ENCODE measurements at regions not wholly inside any gene's neighbourhood (a gene's known extent, or its start where the extent isn't known, plus 50 kb on each side); places are given as distances from the start of the nearest gene placed in this dataset.
"Not testable (repeated sequence)": the region's sequence is repeated elsewhere in the genome, so short reads cannot be mapped to it uniquely, and the experiment has no call there.

DNA sequence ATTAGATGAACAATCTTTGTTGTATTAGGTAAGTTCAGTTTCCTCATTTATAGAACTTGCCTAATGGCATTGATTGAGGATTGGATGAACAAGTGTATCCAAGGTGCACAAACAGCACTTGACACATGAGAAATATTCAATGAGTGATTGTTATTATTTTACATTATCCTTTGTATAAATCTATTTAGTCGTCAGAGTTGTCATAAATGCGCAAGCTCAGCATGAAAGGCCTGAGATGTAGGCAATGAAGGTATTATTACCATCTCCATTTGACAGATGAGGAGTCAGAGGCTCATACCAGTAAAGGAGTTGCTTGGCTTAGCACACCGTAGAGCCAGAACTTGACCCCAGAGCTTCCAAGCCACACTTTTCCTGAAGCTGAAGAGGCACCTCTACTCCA lies 291.4 kb downstream of the C1D start:
- Histone ChIP-seq H3K4me3 (ENCODE audit: low read depth in 1 of 5, low read length in 5 of 5) (no peak overlapping the region), H3K27ac (ENCODE audit: low read depth, low read length) (no peak overlapping the region), H3K36me3 (ENCODE audit: control insufficient read depth in 5 of 5, insufficient read depth in 5 of 5, low read length in 5 of 5) (no peaks in the 10 kb centered on the region), H3K9ac (ENCODE audit: low read length in 5 of 5) (no peak overlapping the region), H3K4me1 (ENCODE audit: control insufficient read depth in 5 of 5, insufficient read depth in 5 of 5, low read length in 5 of 5) (peaks cover 0 to 3% (median 0%) of the 10 kb centered on the region in 5 donors), H3K27me3 (ENCODE audit: control insufficient read depth in 5 of 5, insufficient read depth in 4 of 5, low read length in 5 of 5) (peaks cover 0 to 4% (median 0%) of the 10 kb centered on the region in 5 donors), H3K9me3 (ENCODE audit: control insufficient read depth in 5 of 5, low read length in 5 of 5) (no peaks in the 10 kb centered on the region)

DNA sequence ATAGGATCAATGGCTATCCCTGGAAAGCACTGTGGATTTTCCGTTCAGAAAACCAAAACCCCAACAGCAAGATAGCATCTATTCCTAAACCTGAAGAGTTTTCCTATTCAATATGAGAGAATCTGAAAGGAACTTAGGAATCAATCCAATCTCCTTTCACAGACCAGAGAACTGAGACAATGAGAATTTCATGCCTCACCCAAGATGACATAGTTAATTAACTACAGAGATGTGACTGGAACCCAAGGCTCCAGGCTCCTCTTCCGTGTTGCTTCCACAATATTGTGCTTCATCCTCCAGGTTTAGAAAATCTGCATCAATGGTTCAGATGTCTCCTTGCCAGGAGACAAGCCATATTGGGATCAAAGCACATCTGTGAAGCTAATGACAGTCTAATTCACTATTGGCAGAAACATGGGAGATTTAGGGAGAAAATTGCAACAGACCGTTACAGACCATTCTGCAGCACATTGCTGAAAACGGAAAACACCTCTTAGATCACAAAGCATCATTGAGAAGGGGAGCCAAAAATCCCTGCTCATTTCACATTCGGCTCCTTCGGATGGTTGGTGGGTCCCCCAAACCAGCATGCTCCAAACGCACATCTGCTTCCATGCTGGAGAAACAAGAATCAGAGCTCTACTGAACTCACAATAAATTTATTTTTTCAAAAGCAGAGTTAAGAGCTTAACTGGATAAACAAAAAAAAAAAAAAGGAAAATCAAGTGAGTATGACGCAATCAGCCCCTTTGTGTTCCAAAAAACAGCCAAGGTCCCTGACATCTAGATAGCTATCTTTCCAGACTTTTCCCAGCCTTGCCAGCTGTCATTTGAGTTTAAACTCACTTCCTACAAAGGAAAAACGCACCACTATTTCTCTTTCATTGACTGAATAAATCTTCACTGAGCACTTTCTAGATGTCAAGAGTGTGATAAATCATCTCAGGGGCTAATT lies 290.3 kb downstream of the C1D start:
- no peaks in the 10 kb centered on the region for H3K36me3 ChIP-seq (ENCODE audit: control insufficient read depth in 5 of 5, insufficient read depth in 5 of 5, low read length in 5 of 5)
- no peak overlapping the region for H3K27ac ChIP-seq (ENCODE audit: low read depth, low read length)
- H3K4me3 ChIP-seq (ENCODE audit: low read depth in 1 of 5, low read length in 5 of 5) = no peak overlapping the region
- H3K4me1 ChIP-seq (ENCODE audit: control insufficient read depth in 5 of 5, insufficient read depth in 5 of 5, low read length in 5 of 5) = peaks cover 0 to 3% (median 0%) of the 10 kb centered on the region in 5 donors
- H3K9me3 ChIP-seq (ENCODE audit: control insufficient read depth in 5 of 5, low read length in 5 of 5) = no peaks in the 10 kb centered on the region
- H3K9ac ChIP-seq (ENCODE audit: low read length in 5 of 5) = no peak overlapping the region
- peaks cover 0 to 4% (median 0%) of the 10 kb centered on the region in 5 donors for H3K27me3 ChIP-seq (ENCODE audit: control insufficient read depth in 5 of 5, insufficient read depth in 4 of 5, low read length in 5 of 5)

DNA sequence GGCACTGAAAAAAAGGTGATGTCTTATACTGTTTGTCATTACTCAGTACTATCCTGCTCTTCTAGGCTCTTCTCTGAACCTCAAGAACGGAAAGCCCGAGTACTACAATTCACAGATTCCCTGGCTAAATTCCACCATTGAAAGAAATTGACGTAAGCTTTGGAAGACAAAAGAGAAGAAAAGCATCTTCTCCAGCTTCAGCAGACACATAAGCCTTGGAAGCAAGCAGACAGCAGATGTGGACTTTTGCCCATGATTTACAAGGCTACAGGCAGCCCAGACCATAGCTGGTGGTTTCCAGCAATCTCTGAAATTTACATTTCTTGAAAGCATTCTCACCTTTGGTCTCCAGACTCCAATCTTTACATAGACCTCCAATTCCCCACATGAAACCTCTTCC lies 289.0 kb downstream of the C1D start:
- Histone ChIP-seq H3K27me3 (ENCODE audit: control insufficient read depth in 5 of 5, insufficient read depth in 4 of 5, low read length in 5 of 5) (peaks cover 0 to 4% (median 0%) of the 10 kb centered on the region in 5 donors), H3K4me1 (ENCODE audit: control insufficient read depth in 5 of 5, insufficient read depth in 5 of 5, low read length in 5 of 5) (peaks cover 0 to 3% (median 0%) of the 10 kb centered on the region in 5 donors), H3K4me3 (ENCODE audit: low read depth in 1 of 5, low read length in 5 of 5) (no peak overlapping the region), H3K27ac (ENCODE audit: low read depth, low read length) (no peak overlapping the region), H3K36me3 (ENCODE audit: control insufficient read depth in 5 of 5, insufficient read depth in 5 of 5, low read length in 5 of 5) (no peaks in the 10 kb centered on the region), H3K9me3 (ENCODE audit: control insufficient read depth in 5 of 5, low read length in 5 of 5) (no peaks in the 10 kb centered on the region), H3K9ac (ENCODE audit: low read length in 5 of 5) (no peak overlapping the region)

DNA sequence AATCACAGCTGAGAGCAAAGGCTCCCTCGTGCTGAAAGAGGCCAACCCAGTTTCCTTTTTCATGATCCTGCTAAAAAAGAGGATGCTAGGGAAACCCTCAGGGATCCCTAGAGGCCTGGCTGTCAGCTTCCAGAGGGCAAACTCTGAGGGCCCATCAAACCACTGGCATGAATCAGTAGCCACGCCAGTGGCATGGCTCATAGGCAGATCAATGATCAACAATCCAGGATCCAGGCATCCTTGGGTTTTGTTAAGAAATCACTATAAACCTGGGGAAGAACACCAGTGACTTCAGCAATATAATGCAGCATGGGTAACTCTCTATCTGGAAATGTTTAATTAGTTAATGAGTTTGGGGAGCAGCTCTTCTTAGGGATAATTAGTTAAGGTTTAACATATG lies 286.5 kb downstream of the C1D start:
- H3K4me1 ChIP-seq (ENCODE audit: control insufficient read depth in 5 of 5, insufficient read depth in 5 of 5, low read length in 5 of 5) = peaks cover 0 to 3% (median 0%) of the 10 kb centered on the region in 5 donors
- H3K9ac ChIP-seq (ENCODE audit: low read length in 5 of 5) = no peak overlapping the region
- no peak overlapping the region for H3K27ac ChIP-seq (ENCODE audit: low read depth, low read length)
- H3K27me3 ChIP-seq (ENCODE audit: control insufficient read depth in 5 of 5, insufficient read depth in 4 of 5, low read length in 5 of 5) = peaks cover 0 to 8% (median 0%) of the 10 kb centered on the region in 5 donors
- no peak overlapping the region for H3K4me3 ChIP-seq (ENCODE audit: low read depth in 1 of 5, low read length in 5 of 5)
- no peaks in the 10 kb centered on the region for H3K9me3 ChIP-seq (ENCODE audit: control insufficient read depth in 5 of 5, low read length in 5 of 5)
- H3K36me3 ChIP-seq (ENCODE audit: control insufficient read depth in 5 of 5, insufficient read depth in 5 of 5, low read length in 5 of 5) = no peaks in the 10 kb centered on the region

DNA sequence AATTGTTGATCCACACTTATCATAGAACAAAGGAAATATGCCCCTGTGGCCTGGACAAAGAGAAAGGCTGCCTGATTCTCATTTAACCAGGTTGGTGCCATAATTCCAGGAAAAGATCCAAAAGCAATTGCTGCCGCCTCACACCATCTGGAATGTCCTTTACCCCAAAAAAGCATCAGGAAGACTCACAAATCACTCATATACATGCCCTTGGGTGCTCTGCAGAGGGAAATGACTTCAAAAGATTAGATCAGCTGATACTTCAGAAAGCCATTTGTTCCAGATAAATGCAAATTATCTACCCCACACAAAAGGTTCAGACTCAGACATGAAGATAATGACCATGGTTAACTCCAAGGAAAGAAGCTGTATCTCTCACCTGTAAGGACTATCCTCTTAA lies 285.8 kb downstream of the C1D start:
- Histone ChIP-seq H3K4me3 (ENCODE audit: low read depth in 1 of 5, low read length in 5 of 5) (no peak overlapping the region), H3K27ac (ENCODE audit: low read depth, low read length) (no peak overlapping the region), H3K9ac (ENCODE audit: low read length in 5 of 5) (no peak overlapping the region), H3K9me3 (ENCODE audit: control insufficient read depth in 5 of 5, low read length in 5 of 5) (no peaks in the 10 kb centered on the region), H3K36me3 (ENCODE audit: control insufficient read depth in 5 of 5, insufficient read depth in 5 of 5, low read length in 5 of 5) (no peaks in the 10 kb centered on the region), H3K27me3 (ENCODE audit: control insufficient read depth in 5 of 5, insufficient read depth in 4 of 5, low read length in 5 of 5) (peaks cover 0 to 4% (median 0%) of the 10 kb centered on the region in 5 donors), H3K4me1 (ENCODE audit: control insufficient read depth in 5 of 5, insufficient read depth in 5 of 5, low read length in 5 of 5) (peaks cover 0 to 3% (median 0%) of the 10 kb centered on the region in 5 donors)

DNA sequence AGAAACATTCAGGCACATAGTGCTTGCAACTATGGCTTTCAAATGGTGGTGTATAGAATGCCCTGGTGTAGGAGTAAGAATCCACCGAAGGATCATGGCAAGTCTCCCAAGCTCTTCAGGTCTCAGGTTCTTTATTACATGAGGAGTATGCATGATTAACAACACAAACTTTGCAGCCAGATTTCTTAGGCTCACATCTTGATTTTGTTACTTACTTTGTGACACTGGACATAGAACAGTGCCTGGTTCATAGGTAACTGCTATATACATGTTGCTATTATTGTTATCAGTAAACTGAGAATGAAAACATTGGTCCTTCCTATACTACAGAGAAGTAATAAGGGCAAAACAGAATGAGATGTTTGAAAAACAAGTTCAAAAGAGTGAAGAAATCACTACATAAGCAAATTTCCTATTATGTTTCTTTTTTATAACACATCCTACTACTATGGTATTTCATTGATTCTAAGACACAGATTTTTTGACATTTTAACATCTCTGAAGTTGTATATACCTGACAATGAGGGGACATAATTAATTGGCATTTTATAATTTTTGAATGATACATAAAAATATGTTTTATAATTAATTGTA lies 284.9 kb downstream of the C1D start:
- no peaks in the 10 kb centered on the region for H3K36me3 ChIP-seq (ENCODE audit: control insufficient read depth in 5 of 5, insufficient read depth in 5 of 5, low read length in 5 of 5)
- no peak overlapping the region for H3K9ac ChIP-seq (ENCODE audit: low read length in 5 of 5)
- H3K27ac ChIP-seq (ENCODE audit: low read depth, low read length) = no peak overlapping the region
- H3K9me3 ChIP-seq (ENCODE audit: control insufficient read depth in 5 of 5, low read length in 5 of 5) = no peaks in the 10 kb centered on the region
- H3K4me1 ChIP-seq (ENCODE audit: control insufficient read depth in 5 of 5, insufficient read depth in 5 of 5, low read length in 5 of 5) = peaks cover 0 to 1% (median 0%) of the 10 kb centered on the region in 5 donors
- H3K27me3 ChIP-seq (ENCODE audit: control insufficient read depth in 5 of 5, insufficient read depth in 4 of 5, low read length in 5 of 5) = peaks cover 0 to 4% (median 0%) of the 10 kb centered on the region in 5 donors
- H3K4me3 ChIP-seq (ENCODE audit: low read depth in 1 of 5, low read length in 5 of 5) = no peak overlapping the region

DNA sequence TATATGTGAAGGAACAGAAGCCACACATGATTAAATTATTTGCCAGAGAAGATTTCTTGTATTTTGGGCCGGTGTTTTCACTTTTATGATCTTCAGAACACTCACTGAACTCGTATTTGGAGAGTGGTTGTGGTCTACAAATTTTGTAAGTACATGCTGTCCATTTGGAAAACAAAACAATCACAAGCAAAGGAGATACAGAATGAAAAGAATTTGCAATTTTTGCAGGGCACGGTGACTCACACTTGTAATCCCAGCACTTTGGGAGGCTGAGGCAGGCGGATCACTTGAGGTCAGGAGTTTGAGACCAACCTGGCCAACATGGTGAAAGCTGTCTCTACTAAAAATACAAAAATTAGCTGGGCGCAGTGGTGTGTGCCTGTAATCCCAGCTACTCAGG lies 282.0 kb downstream of the C1D start:
- H3K36me3 ChIP-seq (ENCODE audit: control insufficient read depth in 5 of 5, insufficient read depth in 5 of 5, low read length in 5 of 5); H3K9ac ChIP-seq (ENCODE audit: low read length in 5 of 5); H3K27ac ChIP-seq (ENCODE audit: low read depth, low read length); H3K4me1 ChIP-seq (ENCODE audit: control insufficient read depth in 5 of 5, insufficient read depth in 5 of 5, low read length in 5 of 5); H3K27me3 ChIP-seq (ENCODE audit: control insufficient read depth in 5 of 5, insufficient read depth in 4 of 5, low read length in 5 of 5); H3K4me3 ChIP-seq (ENCODE audit: low read depth in 1 of 5, low read length in 5 of 5); H3K9me3 ChIP-seq (ENCODE audit: control insufficient read depth in 5 of 5, low read length in 5 of 5): not testable (repeated sequence)

DNA sequence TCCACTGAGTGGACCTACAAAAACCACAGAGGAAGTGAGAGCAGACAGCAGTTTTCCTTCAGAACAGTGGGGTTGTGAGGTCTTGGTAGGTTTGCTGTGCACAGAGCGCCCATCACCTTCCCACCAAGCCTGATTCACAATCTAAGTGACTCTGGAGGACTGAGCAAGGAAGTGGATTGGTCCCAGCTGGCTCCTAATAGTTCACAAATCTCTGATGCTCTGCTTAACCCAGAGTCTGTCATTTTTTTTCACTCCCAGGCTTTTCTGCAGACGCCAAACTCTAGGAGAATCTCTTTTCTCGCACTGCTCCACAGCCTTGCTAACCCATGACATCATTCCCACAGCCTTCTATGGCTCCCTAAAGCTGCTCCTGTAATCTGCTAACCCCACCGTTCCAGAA lies 280.4 kb downstream of the C1D start:
- Histone ChIP-seq H3K9me3 (ENCODE audit: control insufficient read depth in 5 of 5, low read length in 5 of 5) (no peaks in the 10 kb centered on the region), H3K36me3 (ENCODE audit: control insufficient read depth in 5 of 5, insufficient read depth in 5 of 5, low read length in 5 of 5) (no peaks in the 10 kb centered on the region), H3K9ac (ENCODE audit: low read length in 5 of 5) (no peak overlapping the region), H3K4me1 (ENCODE audit: control insufficient read depth in 5 of 5, insufficient read depth in 5 of 5, low read length in 5 of 5) (no peaks in the 10 kb centered on the region), H3K27me3 (ENCODE audit: control insufficient read depth in 5 of 5, insufficient read depth in 4 of 5, low read length in 5 of 5) (peaks cover 0 to 4% (median 0%) of the 10 kb centered on the region in 5 donors), H3K27ac (ENCODE audit: low read depth, low read length) (no peak overlapping the region), H3K4me3 (ENCODE audit: low read depth in 1 of 5, low read length in 5 of 5) (no peak overlapping the region)

DNA sequence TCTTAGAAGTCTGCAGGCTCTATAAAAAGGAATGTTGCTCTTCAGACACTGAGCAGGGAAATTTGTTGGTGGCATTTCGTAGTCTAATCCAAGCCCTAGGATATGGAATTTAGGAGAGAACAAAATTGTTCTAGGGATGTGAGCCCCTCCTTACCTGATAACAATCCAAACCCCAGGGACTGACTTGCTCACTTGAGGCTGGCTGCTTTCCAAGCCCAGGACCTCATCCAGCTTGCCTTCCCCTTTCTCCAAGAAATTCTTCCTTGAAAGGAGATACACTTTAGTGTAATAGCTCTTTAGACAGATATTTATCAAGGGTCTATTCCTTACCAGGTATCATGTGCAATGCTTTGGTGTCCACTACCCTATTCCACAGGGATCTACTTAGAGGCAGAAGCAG lies 279.8 kb downstream of the C1D start:
- no peaks in the 10 kb centered on the region for H3K9me3 ChIP-seq (ENCODE audit: control insufficient read depth in 5 of 5, low read length in 5 of 5)
- no peak overlapping the region for H3K4me3 ChIP-seq (ENCODE audit: low read depth in 1 of 5, low read length in 5 of 5)
- no peaks in the 10 kb centered on the region for H3K36me3 ChIP-seq (ENCODE audit: control insufficient read depth in 5 of 5, insufficient read depth in 5 of 5, low read length in 5 of 5)
- H3K27me3 ChIP-seq (ENCODE audit: control insufficient read depth in 5 of 5, insufficient read depth in 4 of 5, low read length in 5 of 5) = peaks cover 0 to 4% (median 0%) of the 10 kb centered on the region in 5 donors
- no peaks in the 10 kb centered on the region for H3K4me1 ChIP-seq (ENCODE audit: control insufficient read depth in 5 of 5, insufficient read depth in 5 of 5, low read length in 5 of 5)
- H3K27ac ChIP-seq (ENCODE audit: low read depth, low read length) = no peak overlapping the region
- H3K9ac ChIP-seq (ENCODE audit: low read length in 5 of 5) = no peak overlapping the region

DNA sequence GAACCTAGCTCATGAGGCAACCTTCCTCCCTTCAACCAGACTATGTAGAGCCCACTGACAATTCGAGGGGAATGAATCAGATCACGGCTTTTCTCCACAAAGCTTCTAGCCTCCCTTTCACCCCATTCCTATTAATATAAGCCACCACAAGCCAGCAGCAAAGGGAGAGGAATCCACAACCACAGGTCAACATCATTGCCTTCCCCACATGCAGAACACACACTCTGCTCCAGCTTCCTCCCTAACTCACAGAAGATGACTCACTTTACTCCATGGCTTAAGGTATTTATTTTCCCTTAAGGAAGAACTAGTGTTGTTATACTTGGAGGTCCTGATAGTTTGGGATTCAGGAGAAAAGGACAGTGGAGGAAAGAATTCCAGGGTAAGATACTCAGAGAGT lies 272.2 kb downstream of the C1D start:
- Histone ChIP-seq H3K36me3 (ENCODE audit: control insufficient read depth in 5 of 5, insufficient read depth in 5 of 5, low read length in 5 of 5) (no peaks in the 10 kb centered on the region), H3K4me3 (ENCODE audit: low read depth in 1 of 5, low read length in 5 of 5) (no peak overlapping the region), H3K27me3 (ENCODE audit: control insufficient read depth in 5 of 5, insufficient read depth in 4 of 5, low read length in 5 of 5) (peaks cover 0 to 5% (median 0%) of the 10 kb centered on the region in 5 donors), H3K9ac (ENCODE audit: low read length in 5 of 5) (no peak overlapping the region), H3K27ac (ENCODE audit: low read depth, low read length) (no peak overlapping the region), H3K9me3 (ENCODE audit: control insufficient read depth in 5 of 5, low read length in 5 of 5) (no peaks in the 10 kb centered on the region), H3K4me1 (ENCODE audit: control insufficient read depth in 5 of 5, insufficient read depth in 5 of 5, low read length in 5 of 5) (peaks cover 0 to 4% (median 0%) of the 10 kb centered on the region in 5 donors)
